ENCODE measurements at regions not wholly inside any gene's neighbourhood (a gene's known extent, or its start where the extent isn't known, plus 50 kb on each side); places are given as distances from the start of the nearest gene placed in this dataset.

- H2AFZ ChIP-seq (ENCODE audit: low read length), result no peak overlapping the region
- WGBS (ENCODE audit: extremely low coverage, insufficient read length, low lambda C conversion rate), result no CpG with 5 or more reads among the region's 4 CpGs
- H3K79me2 ChIP-seq (ENCODE audit: insufficient read depth, low read length), result no peaks in the 10 kb centered on the region
Measured at GRCh38 chr20:22204801-22205200, 379.6 kb downstream of the FOXA2 start.

More at GRCh38 chr20:22204801-22205200, 379.6 kb downstream of the FOXA2 start:
- Histone ChIP-seq H3K14ac (ENCODE audit: insufficient read depth, low read length) (no peak overlapping the region), H3K23ac (ENCODE audit: insufficient read length, low read depth, low read length) (no peak overlapping the region), H2AK5ac (ENCODE audit: insufficient read length, low read length) (no peak overlapping the region), H3K18ac (ENCODE audit: insufficient read length, low read depth, low read length) (no peak overlapping the region), H2BK20ac (ENCODE audit: low read depth, low read length, poor library complexity, severe bottlenecking) (no peak overlapping the region), H3K23me2 (ENCODE audit: insufficient read length, low read depth, low read length, poor library complexity, severe bottlenecking) (no peaks in the 10 kb centered on the region), H4K20me1 (ENCODE audit: control insufficient read depth, insufficient read depth, insufficient read length) (no peaks in the 10 kb centered on the region), H3K27me3 (ENCODE audit: insufficient read depth, low read length) (no peaks in the 10 kb centered on the region), H3K56ac (ENCODE audit: insufficient read length, low read depth, low read length) (no peak overlapping the region), H4K8ac (replicated peaks; ENCODE audit: insufficient read length, low read depth, low read length) (no peak overlapping the region), H3K79me1 (ENCODE audit: insufficient read depth, low read depth, low read length, poor library complexity, severe bottlenecking) (no peaks in the 10 kb centered on the region), H3K27ac (ENCODE audit: insufficient read length, low read depth, low read length) (no peak overlapping the region), H3K4ac (ENCODE audit: low read depth, low read length) (no peak overlapping the region), H4K5ac (ENCODE audit: insufficient read length, low read depth, low read length) (no peak overlapping the region), H2BK12ac (ENCODE audit: insufficient read length, low read depth, low read length) (no peak overlapping the region), H3K4me2 (ENCODE audit: insufficient read depth, insufficient read length, low read length) (no peak overlapping the region), H2BK5ac (ENCODE audit: insufficient read length, low read length) (no peak overlapping the region), H2BK15ac (ENCODE audit: low read depth, low read length) (no peak overlapping the region), H3T11ph (ENCODE audit: low read length) (no peak overlapping the region), H4K91ac (ENCODE audit: insufficient read length, low read depth, low read length) (no peak overlapping the region), H3K9ac (ENCODE audit: extremely low read depth, insufficient read length, low read length) (no peak overlapping the region), H2BK120ac (ENCODE audit: low read depth, low read length, poor library complexity, severe bottlenecking) (no peak overlapping the region), H3K9me3 (ENCODE audit: control insufficient read depth, low read depth, low read length) (no peaks in the 10 kb centered on the region), H3K4me1 (ENCODE audit: insufficient read depth, low read length) (no peaks in the 10 kb centered on the region; the same call in 1 of the 2 replicates)
- no peak overlapping the region for H3K4me3 Mint-ChIP-seq
- H3K4me1 Mint-ChIP-seq, result no peaks in the 10 kb centered on the region
- H3K27me3 Mint-ChIP-seq (ENCODE audit: low read depth), result peaks cover 6% of the 10 kb centered on the region
- no peak for TF ChIP-seq CTCF (conservative IDR thresholded peaks at IDR 0.05)
- H3K9me3 Mint-ChIP-seq, result peaks cover 6% of the 10 kb centered on the region in 2 experiments; a peak in 3 of 5 replicates
- 0 out of 7 replicates have a peak overlapping the region, but pooled peaks of 1 of the 3 experiments have one; percentile 16 for H3K27ac Mint-ChIP-seq
- H3K36me3 Mint-ChIP-seq (ENCODE audit: insufficient read depth in 1 of 3, low read depth in 3 of 3), result peaks cover 0 to 5% (median 0%) of the 10 kb centered on the region in 3 experiments; a peak in 1 of 7 replicates
- DNase-seq, result no peak

Data from H9 (cell line).